ENCODE measurements at regions not wholly inside any gene's neighbourhood (a gene's known extent, or its start where the extent isn't known, plus 50 kb on each side); places are given as distances from the start of the nearest gene placed in this dataset.

GRCh38 chr5:104998169-104998568 lies 1435.6 kb upstream of the NUDT12 start:
- TF ChIP-seq CTCF (IDR thresholded peaks at IDR 0.05): no peak
- Histone ChIP-seq H3K27ac (no peak overlapping the region), H3K27me3 (ENCODE audit: insufficient read depth in 3 of 3, low read length in 2 of 3) (no peaks in the 10 kb centered on the region), H3K36me3 (ENCODE audit: insufficient read depth in 1 of 2, low read depth in 1 of 2) (no peaks in the 10 kb centered on the region), H3K9me3 (peaks cover 4% of the 10 kb centered on the region), H3K4me1 (no peaks in the 10 kb centered on the region), H3K4me3 (no peak overlapping the region)
- WGBS, 3 donors: 43 to 60% (median 43%) methylated on average over 1 of the region's 1 CpG
- no peak for ATAC-seq
- no peak for DNase-seq
- intact Hi-C loops (cut with DNase I): no loop called here

- H3K9me3 ChIP-seq: no peaks in the 10 kb centered on the region
- ATAC-seq (no peak), DNase-seq (no peak)
- intact Hi-C loops (cut with DNase I): no loop called here
- no peak overlapping the region for H3K4me3 ChIP-seq
- no peak for TF ChIP-seq CTCF (IDR thresholded peaks at IDR 0.05)
- H3K4me1 ChIP-seq: no peaks in the 10 kb centered on the region
- no peak overlapping the region for H3K27ac ChIP-seq
- H3K27me3 ChIP-seq (ENCODE audit: insufficient read depth in 3 of 3, low read length in 2 of 3): no peaks in the 10 kb centered on the region
- no peaks in the 10 kb centered on the region for H3K36me3 ChIP-seq (ENCODE audit: insufficient read depth in 1 of 2, low read depth in 1 of 2)
These were observed 1424.5 kb upstream of the NUDT12 start for GRCh38 chr5:104987074-104987473.

- Histone ChIP-seq H3K9me3 (no peaks in the 10 kb centered on the region), H3K27me3 (ENCODE audit: insufficient read depth in 3 of 3, low read length in 2 of 3) (no peaks in the 10 kb centered on the region), H3K27ac (no peak overlapping the region), H3K4me1 (no peaks in the 10 kb centered on the region), H3K36me3 (ENCODE audit: insufficient read depth in 1 of 2, low read depth in 1 of 2) (no peaks in the 10 kb centered on the region), H3K4me3 (no peak overlapping the region)
- intact Hi-C loops (cut with DNase I): no loop called here
- WGBS, 3 donors: 70 to 76% (median 73%) methylated on average over 2 of the region's 2 CpGs
- DNase-seq (no peak), ATAC-seq (no peak)
- no peak for TF ChIP-seq CTCF (IDR thresholded peaks at IDR 0.05)
These were observed 1414.9 kb upstream of the NUDT12 start for GRCh38 chr5:104977529-104977928.

GRCh38 chr5:104967806-104968410 lies 1405.3 kb upstream of the NUDT12 start:
- TF ChIP-seq CTCF (IDR thresholded peaks at IDR 0.05): no peak
- no peaks in the 10 kb centered on the region for H3K4me1 ChIP-seq
- H3K27me3 ChIP-seq (ENCODE audit: insufficient read depth in 3 of 3, low read length in 2 of 3): no peaks in the 10 kb centered on the region
- 81 to 88% (median 83%) methylated on average over 4 of the region's 4 CpGs for WGBS, 3 donors
- DNase-seq (no peak), ATAC-seq (no peak)
- H3K36me3 ChIP-seq (ENCODE audit: insufficient read depth in 1 of 2, low read depth in 1 of 2): no peaks in the 10 kb centered on the region
- H3K9me3 ChIP-seq: no peaks in the 10 kb centered on the region
- H3K4me3 ChIP-seq: no peak overlapping the region
- intact Hi-C loops (cut with DNase I): no loop called here
- H3K27ac ChIP-seq: no peak overlapping the region

- Histone ChIP-seq H3K4me1 (no peaks in the 10 kb centered on the region), H3K9me3 (no peaks in the 10 kb centered on the region), H3K4me3 (no peak overlapping the region), H3K27me3 (ENCODE audit: insufficient read depth in 3 of 3, low read length in 2 of 3) (no peaks in the 10 kb centered on the region), H3K36me3 (ENCODE audit: insufficient read depth in 1 of 2, low read depth in 1 of 2) (no peaks in the 10 kb centered on the region), H3K27ac (no peak overlapping the region)
- intact Hi-C loops (cut with DNase I): no loop called here
- no peak for DNase-seq
- TF ChIP-seq CTCF (IDR thresholded peaks at IDR 0.05): no peak
- 19 to 50% (median 25%) methylated on average over 1 of the region's 1 CpG for WGBS, 3 donors
- no peak for ATAC-seq
These were observed 1402.4 kb upstream of the NUDT12 start for GRCh38 chr5:104965006-104965405.
